HepG2 (cell line): ENCODE measurements at regions not wholly inside any gene's neighbourhood (a gene's known extent, or its start where the extent isn't known, plus 50 kb on each side); places are given as distances from the start of the nearest gene placed in this dataset.

Source experiments
- ATAC-seq: fragments of 200-7000 bp; cut with Tn5 transposase; 3 replicates; pipeline ENCODE4 v1.9.1; 2020; ENCODE audit warnings: mild to moderate bottlenecking, moderate library complexity
- BruUV-seq: library from RNA; stranded (reverse); fragments of 400-500 nt; replicated peaks from 2 replicates; lab custom pipeline; 2021; lab: Mats Ljungman, UMichigan
- CTCF ChIA-PET: fragments of 300-600 bp; formaldehyde crosslinking; extraction: SDS; loops from one replicate; lab custom pipeline; 2021; ENCODE audit warnings: low total read pairs, inconsistent platforms, low intra/inter-chr PET ratio; lab: Yijun Ruan, JAX
- POLR2A ChIA-PET: fragments of 350-600 bp; sonication (Branson Sonifier 250); formaldehyde crosslinking; loops from one replicate; lab custom pipeline; 2020; ENCODE audit warnings: antibody characterized with exemption, inconsistent platforms; lab: Yijun Ruan, JAX
- DNase-seq: peaks from one replicate; pipeline ENCODE4 v3.0.0-alpha.2; 2015; ENCODE audit warnings: low spot score
- FAIRE-seq: peaks from 3 replicates; lab custom pipeline; 2011; peaks lifted over from hg19 to GRCh38; lab: Jason Lieb, UNC
- H2AFZ ChIP-seq: one replicate; pipeline ENCODE4 v1.6.1; 2011; ENCODE audit warnings: low read length, inconsistent platforms
- H3K27ac ChIP-seq: fragments of 300-600 bp; 3 replicates; pipeline ENCODE4 v1.8.0; 2011; ENCODE audit warnings: mixed run types, mild to moderate bottlenecking, mixed read lengths, low read length, inconsistent platforms; ENCODE audit not compliant: insufficient read depth; ENCODE audit errors: extremely low read length
- H3K27me3 ChIP-seq, 2 experiments: fragments of 200-600 bp in 1 of 2; 2 replicates in 1 of 2; 3 replicates in 1 of 2; pipeline versions ENCODE4 v1.6.0 to v1.8.0; 2011; ENCODE audit warnings: low read length in 2 of 2, mild to moderate bottlenecking in 2 of 2, moderate library complexity in 2 of 2, inconsistent platforms in 1 of 2; ENCODE audit not compliant: insufficient read depth in 2 of 2, control insufficient read depth in 1 of 2
- H3K36me3 ChIP-seq, 2 experiments: fragments of 200-600 bp in 1 of 2; replicated peaks in 1 of 2; 2 replicates in 1 of 2; 3 replicates in 1 of 2; pipeline versions ENCODE4 v1.5.1 to v1.8.0; 2011; ENCODE audit warnings: low read length in 2 of 2, inconsistent platforms in 1 of 2; ENCODE audit not compliant: insufficient read depth in 2 of 2, control insufficient read depth in 1 of 2
- H3K4me1 ChIP-seq: 2 replicates; pipeline ENCODE4 v1.5.1; 2012; ENCODE audit warnings: low read length, inconsistent platforms; ENCODE audit not compliant: insufficient read depth
- H3K4me2 ChIP-seq: 2 replicates; pipeline ENCODE4 v1.6.0; 2011; ENCODE audit warnings: low read depth, low read length, inconsistent platforms
- H3K4me3 ChIP-seq, 3 experiments: fragments of 200-600 bp in 1 of 3; sonication (generic), shearing (Covaris generic) in 1 of 3; replicated peaks in 1 of 3; 2 replicates each; pipeline ENCODE4 v1.5.1; 2011 to 2016; ENCODE audit warnings: low read length in 3 of 3, inconsistent platforms in 2 of 3, low read depth in 2 of 3, mild to moderate bottlenecking in 2 of 3, control low read depth in 1 of 3, mixed read lengths in 1 of 3; ENCODE audit not compliant: insufficient read depth in 1 of 3
- H3K79me2 ChIP-seq: one replicate; pipeline ENCODE4 v1.6.1; 2011; ENCODE audit warnings: low read length, inconsistent platforms; ENCODE audit not compliant: insufficient read depth
- H3K9ac ChIP-seq: 2 replicates; pipeline ENCODE4 v1.6.0; 2011; ENCODE audit warnings: mild to moderate bottlenecking, low read depth, low read length, inconsistent platforms; ENCODE audit not compliant: insufficient read depth
- H3K9me3 ChIP-seq: 2 replicates; pipeline ENCODE4 v1.5.1; 2012; ENCODE audit warnings: mild to moderate bottlenecking, low read length
- H4K20me1 ChIP-seq: 2 replicates; pipeline ENCODE4 v1.6.0; 2011; ENCODE audit warnings: inconsistent platforms, mild to moderate bottlenecking, low read length, moderate library complexity; ENCODE audit not compliant: insufficient read depth
- AHDC1 ChIP-seq: sonication (generic); formaldehyde crosslinking; IDR thresholded peaks from 2 replicates; pipeline ENCODE4 v1.5.1; 2020; ENCODE audit warnings: mild to moderate bottlenecking, missing genetic modification reagents, borderline replicate concordance
- GLMP ChIP-seq: sonication (generic); formaldehyde crosslinking; IDR thresholded peaks from 2 replicates; pipeline ENCODE4 v1.9.0; 2021; ENCODE audit warnings: missing genetic modification reagents, mild to moderate bottlenecking, borderline replicate concordance
- HBP1 ChIP-seq: IDR thresholded peaks from 2 replicates; pipeline ENCODE4 v1.6.1; 2016; ENCODE audit warnings: low read depth, control low read depth
- HHEX ChIP-seq: IDR thresholded peaks from 2 replicates; pipeline ENCODE4 v1.6.1; 2016; ENCODE audit warnings: control low read depth
- HNRNPUL1 ChIP-seq: fragments of 200-400 bp; formaldehyde crosslinking; IDR thresholded peaks from 2 replicates; pipeline ENCODE4 v1.6.1; 2017; ENCODE audit warnings: low read depth, mild to moderate bottlenecking, low read length, moderate library complexity
- IRX3 ChIP-seq: sonication (generic); formaldehyde crosslinking; IDR thresholded peaks from 2 replicates; pipeline ENCODE4 v1.8.1; 2023; ENCODE audit warnings: mild to moderate bottlenecking, low read depth, missing genetic modification reagents, borderline replicate concordance
- KLF11 ChIP-seq: IDR thresholded peaks from 2 replicates; pipeline ENCODE4 v1.6.1; 2016; ENCODE audit warnings: missing compliant biosample characterization
- SMC3 ChIP-seq: IDR thresholded peaks from 2 replicates; pipeline ENCODE4 v1.6.1; 2011; ENCODE audit warnings: low read length, improper control_type of control experiment
- SMYD3 ChIP-seq: sonication (generic); formaldehyde crosslinking; IDR thresholded peaks from 2 replicates; pipeline ENCODE4 v1.8.1; 2023; ENCODE audit warnings: mild to moderate bottlenecking, missing genetic modification reagents
- TBX2 ChIP-seq: sonication (generic); formaldehyde crosslinking; IDR thresholded peaks from 2 replicates; pipeline ENCODE4 v1.5.0; 2020; ENCODE audit warnings: missing genetic modification reagents, mild to moderate bottlenecking, borderline replicate concordance
- XBP1 ChIP-seq: sonication (generic); formaldehyde crosslinking; IDR thresholded peaks from 2 replicates; pipeline ENCODE4 v1.5.0; 2020; ENCODE audit warnings: missing genetic modification reagents
- ZNF17 ChIP-seq: sonication (generic); formaldehyde crosslinking; IDR thresholded peaks from 2 replicates; pipeline ENCODE4 v1.5.0; 2020; ENCODE audit warnings: mild to moderate bottlenecking, missing genetic modification reagents
- ZNF513 ChIP-seq: sonication (generic); formaldehyde crosslinking; conservative IDR thresholded peaks from 2 replicates; pipeline ENCODE4 v1.5.0; 2020; ENCODE audit warnings: missing genetic modification reagents
- ZNF670 ChIP-seq: sonication (generic); formaldehyde crosslinking; IDR thresholded peaks from 2 replicates; pipeline ENCODE4 v1.8.0; 2022; ENCODE audit warnings: mild to moderate bottlenecking, missing genetic modification reagents, borderline replicate concordance
- ZNF672 ChIP-seq: sonication (generic); formaldehyde crosslinking; IDR thresholded peaks from 2 replicates; pipeline ENCODE4 v1.8.1; 2022; ENCODE audit warnings: missing genetic modification reagents
- ZNF740 ChIP-seq: sonication (generic); formaldehyde crosslinking; IDR thresholded peaks from 2 replicates; pipeline ENCODE4 v1.4.0; 2020; ENCODE audit warnings: missing genetic modification reagents
- ZNF775 ChIP-seq: sonication (generic); formaldehyde crosslinking; IDR thresholded peaks from 2 replicates; pipeline ENCODE4 v1.4.0; 2020; ENCODE audit warnings: missing genetic modification reagents, mild to moderate bottlenecking, moderate library complexity, borderline replicate concordance
- in situ Hi-C: cut with HindIII; loops from 2 replicates; pipeline ENCODE4 v1.10.0; 2017; ENCODE audit warnings: low pct_unique_long_range_greater_than_20kb; ENCODE audit not compliant: extremely low pct_ligation_motif_present
- intact Hi-C: fragments of 100-400 bp; cut with micrococcal nuclease; formaldehyde crosslinking; loops from one replicate; pipeline ENCODE4 v1.10.0; 2022; ENCODE audit not compliant: unreplicated experiment

- no peaks in the 10 kb centered on the region for H3K36me3 ChIP-seq
- no peak for ATAC-seq
- no peak for FAIRE-seq
- BruUV-seq: no TSS peak
- H3K79me2 ChIP-seq: no peaks in the 10 kb centered on the region
- H2AFZ ChIP-seq: no peak overlapping the region
- no peak overlapping the region for H3K9ac ChIP-seq
- H4K20me1 ChIP-seq: no peaks in the 10 kb centered on the region
- in situ Hi-C loops (no loop called here), intact Hi-C loops (no loop called here)
- no peak overlapping the region for H3K4me2 ChIP-seq
- no peaks in the 10 kb centered on the region for H3K9me3 ChIP-seq
- H3K27me3 ChIP-seq: 0 out of 5 replicates have a peak, but pooled peaks cover 0 to 2% of the 10 kb centered on the region in 2 experiments
- CTCF ChIA-PET: no interaction called here
- H3K4me1 ChIP-seq: no peaks in the 10 kb centered on the region
- no peak overlapping the region for H3K27ac ChIP-seq
- no peak for DNase-seq
- POLR2A ChIA-PET: no interaction called here
- H3K4me3 ChIP-seq: no peak overlapping the region
- TF ChIP-seq SMYD3 (CRISPR knock-in tag) (no peak), ZNF775 (no peak), ZNF740 (CRISPR knock-in tag) (no peak), HHEX (CRISPR knock-in tag) (no peak), TBX2 (CRISPR knock-in tag) (no peak), KLF11 (no peak), AHDC1 (CRISPR knock-in tag) (no peak), ZNF17 (no peak), HBP1 (CRISPR knock-in tag) (no peak), IRX3 (CRISPR knock-in tag) (no peak), SMC3 (no peak), HNRNPUL1 (no peak), XBP1 (CRISPR knock-in tag) (no peak), ZNF513 (CRISPR knock-in tag) (no peak), ZNF670 (CRISPR knock-in tag) (no peak), ZNF672 (CRISPR knock-in tag) (no peak), GLMP (CRISPR knock-in tag) (no peak)
Observed at GRCh38 chr6:148225871-148226270, 116.8 kb upstream of the SASH1 start.
